ENCODE measurements at regions not wholly inside any gene's neighbourhood (a gene's known extent, or its start where the extent isn't known, plus 50 kb on each side); places are given as distances from the start of the nearest gene placed in this dataset.

GRCh38 chr3:156770699-156771414, 55.3 kb upstream of the LEKR1 start:
- no peaks in the 10 kb centered on the region for H3K36me3 ChIP-seq (ENCODE audit: control insufficient read depth in 4 of 4, insufficient read depth in 4 of 4, low read length in 4 of 4)
- 75 to 92% methylated on average over 6 of the region's 6 CpGs for WGBS, 2 donors
- H3K27me3 ChIP-seq (ENCODE audit: control insufficient read depth in 3 of 3, insufficient read depth in 3 of 3, low read length in 2 of 3), result no peaks in the 10 kb centered on the region
- no peaks in the 10 kb centered on the region for H3K9me3 ChIP-seq (ENCODE audit: control insufficient read depth in 4 of 4, insufficient read depth in 3 of 4, low read length in 3 of 4)
- H3K27ac ChIP-seq (ENCODE audit: low read depth in 1 of 2, low read length in 1 of 2), result no peak overlapping the region
- peaks cover 0 to 2% (median 0%) of the 10 kb centered on the region in 5 donors for H3K4me1 ChIP-seq (ENCODE audit: control insufficient read depth in 5 of 5, insufficient read depth in 5 of 5, low read length in 5 of 5)
- no peak for ATAC-seq (ENCODE audit: insufficient read depth, low FRiP score)
- H3K4me3 ChIP-seq, result no peak overlapping the region
- H3K9ac ChIP-seq (ENCODE audit: insufficient read depth in 1 of 2, low read length in 2 of 2), result no peak overlapping the region
- no peak for TF ChIP-seq CTCF (IDR thresholded peaks at IDR 0.05; ENCODE audit: control extremely low read depth, extremely low read depth)
- DNase-seq, result no peak

- Histone ChIP-seq H3K4me1 (ENCODE audit: control insufficient read depth in 5 of 5, insufficient read depth in 5 of 5, low read length in 5 of 5) (peaks cover 0 to 2% (median 0%) of the 10 kb centered on the region in 5 donors), H3K27me3 (ENCODE audit: control insufficient read depth in 3 of 3, insufficient read depth in 3 of 3, low read length in 2 of 3) (no peaks in the 10 kb centered on the region), H3K9me3 (ENCODE audit: control insufficient read depth in 4 of 4, insufficient read depth in 3 of 4, low read length in 3 of 4) (no peaks in the 10 kb centered on the region), H3K9ac (ENCODE audit: insufficient read depth in 1 of 2, low read length in 2 of 2) (no peak overlapping the region), H3K36me3 (ENCODE audit: control insufficient read depth in 4 of 4, insufficient read depth in 4 of 4, low read length in 4 of 4) (no peaks in the 10 kb centered on the region), H3K27ac (ENCODE audit: low read depth in 1 of 2, low read length in 1 of 2) (no peak overlapping the region), H3K4me3 (no peak overlapping the region)
- 16 to 19% methylated on average over 2 of the region's 2 CpGs for WGBS, 2 donors
- DNase-seq, result no peak
- ATAC-seq (ENCODE audit: insufficient read depth, low FRiP score), result no peak
- TF ChIP-seq CTCF (IDR thresholded peaks at IDR 0.05; ENCODE audit: control extremely low read depth, extremely low read depth), result no peak
These were observed 53.5 kb upstream of the LEKR1 start for GRCh38 chr3:156772588-156773206.

- H3K4me3 ChIP-seq, result no peak overlapping the region
- ATAC-seq (ENCODE audit: insufficient read depth, low FRiP score) (no peak), DNase-seq (no peak)
- peaks cover 0 to 2% (median 0%) of the 10 kb centered on the region in 5 donors for H3K4me1 ChIP-seq (ENCODE audit: control insufficient read depth in 5 of 5, insufficient read depth in 5 of 5, low read length in 5 of 5)
- H3K36me3 ChIP-seq (ENCODE audit: control insufficient read depth in 4 of 4, insufficient read depth in 4 of 4, low read length in 4 of 4), result no peaks in the 10 kb centered on the region
- TF ChIP-seq CTCF (IDR thresholded peaks at IDR 0.05; ENCODE audit: control extremely low read depth, extremely low read depth), result no peak
- no peaks in the 10 kb centered on the region for H3K27me3 ChIP-seq (ENCODE audit: control insufficient read depth in 3 of 3, insufficient read depth in 3 of 3, low read length in 2 of 3)
- no peaks in the 10 kb centered on the region for H3K9me3 ChIP-seq (ENCODE audit: control insufficient read depth in 4 of 4, insufficient read depth in 3 of 4, low read length in 3 of 4)
- no peak overlapping the region for H3K9ac ChIP-seq (ENCODE audit: insufficient read depth in 1 of 2, low read length in 2 of 2)
- WGBS, 2 donors, result 43 to 80% methylated on average over 2 of the region's 2 CpGs
- H3K27ac ChIP-seq (ENCODE audit: low read depth in 1 of 2, low read length in 1 of 2), result no peak overlapping the region
These were observed 50.1 kb upstream of the LEKR1 start for GRCh38 chr3:156776031-156776430.

All from lung (tissue), 11 donors.